Adrenal gland (tissue), 9 donors: ENCODE measurements at regions not wholly inside any gene's neighbourhood (a gene's known extent, or its start where the extent isn't known, plus 50 kb on each side); places are given as distances from the start of the nearest gene placed in this dataset.

Source experiments
- DNase-seq, 7 donors: peaks; one replicate each; pipeline ENCODE4 v3.0.0-alpha.2; 2019 to 2020
- H3K27ac ChIP-seq, 5 donors: fragments of 200-600 bp; sonication (generic) in 4 of 5; 1 replicate in 3 of 5; 2 replicates in 2 of 5; pipeline versions ENCODE4 v1.5.1 to v1.8.0; 2016 to 2020; ENCODE audit warnings: mild to moderate bottlenecking in 1 of 5
- H3K27me3 ChIP-seq: fragments of 200-600 bp; 2 replicates; pipeline ENCODE4 v1.8.0; 2021
- H3K36me3 ChIP-seq, 2 donors: fragments of 200-600 bp; replicated peaks in 1 of 2; 1 replicate in 1 of 2; 2 replicates in 1 of 2; pipeline versions ENCODE4 v1.5.1 to v1.8.0; 2018 to 2022
- H3K4me1 ChIP-seq, 2 donors: fragments of 200-600 bp; replicated peaks in 1 of 2; 1 replicate in 1 of 2; 2 replicates in 1 of 2; pipeline versions ENCODE4 v1.5.1 to v1.8.0; 2018 to 2021
- H3K4me3 ChIP-seq, 4 donors: fragments of 200-600 bp; sonication (generic) in 3 of 4; one replicate each; pipeline ENCODE4 v1.5.1; 2016 to 2018
- H3K9me3 ChIP-seq, 3 donors: fragments of 200-600 bp; sonication (generic) in 1 of 3; replicated peaks in 1 of 3; 1 replicate in 2 of 3; 2 replicates in 1 of 3; pipeline versions ENCODE4 v1.5.1 to v1.8.0; 2016 to 2021
- POLR2A ChIP-seq, 2 donors: fragments of 450-650 bp; IDR thresholded peaks; one replicate each; pipeline ENCODE4 v1.6.1; 2017; ENCODE audit warnings: antibody characterized with exemption in 2 of 2, mild to moderate bottlenecking in 2 of 2, moderate library complexity in 1 of 2
- WGBS, 4 donors: extraction: QIAGEN DNeasy Blood & Tissue Kit in 2 of 4; methylation state at CpG; one replicate each; pipeline versions ENCODE4 v1.1.5 to v1.1.7; 2013 to 2017; 5-methylcytosine and 5-hydroxymethylcytosine counted together
- intact Hi-C, 2 donors: fragments of 100-400 bp; cut with DNase I; formaldehyde crosslinking; loops; one replicate each; pipeline versions ENCODE4 v1.14.1 to v1.15.0; 2022 to 2023
- TF ChIP-seq, protein P1 (sequence below), 6 experiments: fragments of 450-650 bp in 4 of 6; fragments of 200-600 bp in 2 of 6; sonication (generic) in 1 of 6; IDR thresholded peaks; 1 replicate in 5 of 6; 2 replicates in 1 of 6; pipeline versions ENCODE4 v1.5.1 to v1.8.0; 2016 to 2021; ENCODE audit warnings: antibody characterized with exemption in 6 of 6, mild to moderate bottlenecking in 2 of 6, moderate library complexity in 1 of 6
- donor health status: healthy with polysubstance abuse.
- donor health status: Bipolar disorder and iron deficiency.
- donor health status: DM: yes; HTN: yes; CAD: no.
- donor health status: DM: no; HTN: no; CAD: no.
- donor health status: DM: no; HTN: no; CAD: no.

DNA sequence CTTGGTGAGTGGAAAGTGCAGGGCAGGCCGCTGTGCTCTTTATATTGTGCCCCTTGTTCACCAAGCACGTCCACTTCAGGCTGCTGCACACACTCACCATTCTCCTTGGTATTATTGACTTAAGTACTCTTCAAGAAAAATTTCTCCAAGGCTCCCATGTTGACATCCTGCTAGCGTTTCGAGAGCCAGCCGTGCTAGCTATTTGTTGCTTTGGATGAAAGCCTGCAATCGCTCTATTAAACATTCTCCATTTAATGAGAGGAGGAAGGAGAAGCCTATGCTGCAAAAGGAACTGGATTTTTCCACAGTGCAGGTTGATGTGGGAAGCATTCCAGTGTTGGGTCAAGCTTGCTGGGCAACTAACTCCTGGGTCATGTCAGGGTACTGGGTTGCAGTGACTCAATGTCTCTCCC is 113.5 kb downstream of the CD83 start:
- WGBS, 4 donors: 91 to 96% (median 94%) methylated on average over 6 of the region's 6 CpGs
- no peak for TF ChIP-seq POLR2A (IDR thresholded peaks at IDR 0.05)
- TF ChIP-seq, protein P1, sequence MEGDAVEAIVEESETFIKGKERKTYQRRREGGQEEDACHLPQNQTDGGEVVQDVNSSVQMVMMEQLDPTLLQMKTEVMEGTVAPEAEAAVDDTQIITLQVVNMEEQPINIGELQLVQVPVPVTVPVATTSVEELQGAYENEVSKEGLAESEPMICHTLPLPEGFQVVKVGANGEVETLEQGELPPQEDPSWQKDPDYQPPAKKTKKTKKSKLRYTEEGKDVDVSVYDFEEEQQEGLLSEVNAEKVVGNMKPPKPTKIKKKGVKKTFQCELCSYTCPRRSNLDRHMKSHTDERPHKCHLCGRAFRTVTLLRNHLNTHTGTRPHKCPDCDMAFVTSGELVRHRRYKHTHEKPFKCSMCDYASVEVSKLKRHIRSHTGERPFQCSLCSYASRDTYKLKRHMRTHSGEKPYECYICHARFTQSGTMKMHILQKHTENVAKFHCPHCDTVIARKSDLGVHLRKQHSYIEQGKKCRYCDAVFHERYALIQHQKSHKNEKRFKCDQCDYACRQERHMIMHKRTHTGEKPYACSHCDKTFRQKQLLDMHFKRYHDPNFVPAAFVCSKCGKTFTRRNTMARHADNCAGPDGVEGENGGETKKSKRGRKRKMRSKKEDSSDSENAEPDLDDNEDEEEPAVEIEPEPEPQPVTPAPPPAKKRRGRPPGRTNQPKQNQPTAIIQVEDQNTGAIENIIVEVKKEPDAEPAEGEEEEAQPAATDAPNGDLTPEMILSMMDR (IDR thresholded peaks at IDR 0.05): no peak
- H3K9me3 ChIP-seq: no peaks in the 10 kb centered on the region
- H3K4me1 ChIP-seq: no peaks in the 10 kb centered on the region
- no peak overlapping the region for H3K4me3 ChIP-seq
- no peaks in the 10 kb centered on the region for H3K27me3 ChIP-seq
- DNase-seq: no peak
- no peaks in the 10 kb centered on the region for H3K36me3 ChIP-seq
- H3K27ac ChIP-seq: no peak overlapping the region
- intact Hi-C loops: no loop called here

DNA sequence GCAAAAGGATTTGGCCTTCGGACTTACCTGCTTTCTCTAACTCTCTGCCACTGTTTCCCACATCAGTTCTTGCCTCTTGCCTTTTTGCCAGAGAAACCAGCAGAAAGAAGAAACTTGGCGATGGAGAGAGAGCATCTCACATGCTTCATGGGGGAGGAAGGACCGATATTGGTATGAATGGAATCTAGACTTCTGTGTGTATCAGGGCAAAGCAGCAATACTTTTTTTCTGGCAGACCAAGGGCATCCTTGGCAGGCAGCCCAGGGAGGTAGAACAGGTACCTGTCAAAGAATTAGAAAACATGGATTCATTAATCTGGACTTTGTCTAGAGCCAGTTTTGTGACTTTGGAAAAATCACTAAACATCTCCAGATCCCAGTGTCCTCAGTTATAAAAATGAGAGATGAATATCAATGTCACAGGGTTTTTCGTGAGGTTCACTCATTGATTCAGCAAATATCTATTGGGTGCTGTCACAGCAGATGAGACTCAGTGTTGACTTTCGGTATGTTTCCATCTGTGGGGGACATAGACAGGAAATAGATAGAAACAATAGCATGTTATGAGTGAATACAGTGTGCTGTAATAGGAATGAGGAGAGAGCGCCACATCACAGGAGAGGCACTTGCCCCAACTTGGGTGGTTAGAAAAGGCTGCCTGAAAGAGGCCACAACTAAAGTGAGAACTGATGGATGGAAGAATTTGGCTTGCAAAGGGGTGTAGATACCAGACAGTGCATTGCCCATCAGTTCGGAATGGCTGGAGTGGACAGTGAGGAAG is 114.1 kb downstream of the CD83 start:
- Histone ChIP-seq H3K36me3 (no peaks in the 10 kb centered on the region), H3K27ac (no peak overlapping the region), H3K27me3 (no peaks in the 10 kb centered on the region), H3K4me1 (no peaks in the 10 kb centered on the region), H3K4me3 (no peak overlapping the region), H3K9me3 (no peaks in the 10 kb centered on the region)
- intact Hi-C loops: no loop called here
- DNase-seq: no peak
- TF ChIP-seq, protein P1 (IDR thresholded peaks at IDR 0.05): no peak
- TF ChIP-seq POLR2A (IDR thresholded peaks at IDR 0.05): no peak
- WGBS, 4 donors: 89 to 92% (median 91%) methylated on average over 7 of the region's 7 CpGs

DNA sequence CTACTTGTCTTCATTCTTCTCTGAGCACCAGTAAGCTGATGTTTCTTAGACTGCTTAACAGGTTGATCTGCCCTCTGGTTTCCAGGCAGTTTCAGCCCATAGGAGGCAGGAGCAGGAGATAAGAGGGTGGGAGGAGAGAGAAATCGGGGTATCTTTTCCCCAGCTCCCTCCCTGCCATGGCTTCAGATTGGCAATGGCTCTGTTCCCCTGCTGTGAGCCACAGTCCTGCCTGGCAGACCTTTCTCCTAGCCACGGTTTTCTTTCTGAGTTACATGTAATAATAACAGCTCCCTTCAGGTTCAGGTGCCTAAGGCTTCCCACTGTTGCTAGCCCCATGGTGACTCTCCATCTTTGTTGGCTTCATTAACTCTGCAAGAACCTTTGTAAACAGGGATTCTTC is 115.3 kb downstream of the CD83 start:
- 76 to 94% (median 87%) methylated on average over 1 to 2 of the region's 2 CpGs for WGBS, 4 donors
- H3K9me3 ChIP-seq: no peaks in the 10 kb centered on the region
- H3K4me3 ChIP-seq: no peak overlapping the region
- no peaks in the 10 kb centered on the region for H3K4me1 ChIP-seq
- H3K27me3 ChIP-seq: no peaks in the 10 kb centered on the region
- intact Hi-C loops: no loop called here
- no peak for DNase-seq
- H3K27ac ChIP-seq: no peak overlapping the region
- H3K36me3 ChIP-seq: no peaks in the 10 kb centered on the region
- TF ChIP-seq, protein P1 (IDR thresholded peaks at IDR 0.05): no peak
- TF ChIP-seq POLR2A (IDR thresholded peaks at IDR 0.05): no peak

DNA sequence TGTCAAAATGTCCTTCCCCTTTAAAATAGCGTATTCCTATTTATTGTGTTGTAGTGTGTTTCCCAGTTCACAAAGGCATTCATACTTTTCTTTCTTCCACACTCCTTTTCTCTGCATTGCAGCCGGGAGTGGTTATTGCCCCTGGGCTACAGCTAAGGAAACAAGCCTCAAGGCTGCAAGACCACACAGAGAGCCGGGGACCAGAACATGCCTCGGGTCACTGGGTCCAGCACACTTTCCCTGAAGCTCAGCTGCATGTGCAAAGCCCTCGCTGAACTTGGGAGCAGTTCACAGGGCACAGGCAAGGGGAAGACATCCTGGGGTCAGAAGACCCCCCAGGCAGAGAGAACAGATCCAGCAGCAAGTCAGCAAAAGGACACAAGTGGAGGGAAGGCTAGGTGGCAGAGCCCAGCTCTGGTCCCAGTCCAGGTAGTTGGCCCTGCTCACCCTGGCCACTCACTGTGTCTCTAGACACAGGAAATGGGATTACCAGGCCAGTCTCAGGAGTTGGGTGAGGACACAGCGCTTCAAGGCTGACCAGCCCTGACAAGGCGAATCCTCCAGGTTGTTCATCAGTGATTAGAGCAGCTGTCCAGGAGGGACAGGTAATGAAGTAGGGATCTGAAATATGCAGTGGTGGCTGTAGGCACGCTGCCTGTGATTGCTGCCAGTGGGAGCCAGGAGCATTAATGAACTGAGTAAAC is 118.2 kb downstream of the CD83 start:
- 70 to 86% (median 79%) methylated on average over 5 to 8 of the region's 8 CpGs for WGBS, 4 donors
- TF ChIP-seq, protein P1 (IDR thresholded peaks at IDR 0.05): no peak
- no peak for TF ChIP-seq POLR2A (IDR thresholded peaks at IDR 0.05)
- Histone ChIP-seq H3K9me3 (peaks cover 0 to 11% (median 0%) of the 10 kb centered on the region in 3 donors), H3K27ac (no peak overlapping the region), H3K4me1 (no peaks in the 10 kb centered on the region), H3K36me3 (no peaks in the 10 kb centered on the region), H3K4me3 (no peak overlapping the region), H3K27me3 (peaks cover 3% of the 10 kb centered on the region)
- intact Hi-C loops: no loop called here
- no peak for DNase-seq
